HepG2 (cell line): ENCODE measurements at regions not wholly inside any gene's neighbourhood (a gene's known extent, or its start where the extent isn't known, plus 50 kb on each side); places are given as distances from the start of the nearest gene placed in this dataset.

ENCODE experiments used
- CBX2 ChIP-seq, 2 experiments: fragments of 200-600 bp in 1 of 2; sonication (generic); formaldehyde crosslinking in 1 of 2; IDR thresholded peaks; 2 replicates each; pipeline versions ENCODE4 v1.7.0 to v1.8.1; 2018 to 2022; ENCODE audit warnings: low read depth in 2 of 2, low read length in 1 of 2, mild to moderate bottlenecking in 1 of 2, missing genetic modification reagents in 1 of 2
- HMG20A ChIP-seq: IDR thresholded peaks from 2 replicates; pipeline ENCODE4 v1.6.1; 2016; ENCODE audit warnings: borderline replicate concordance
- HNRNPH1 ChIP-seq: fragments of 200-400 bp; formaldehyde crosslinking; optimal IDR thresholded peaks from 2 replicates; pipeline ENCODE3; 2017; ENCODE audit warnings: mild to moderate bottlenecking, low read depth, low read length
- KDM6A ChIP-seq: IDR thresholded peaks from 2 replicates; pipeline ENCODE4 v1.6.1; 2016; ENCODE audit warnings: low read depth
- NCOR1 ChIP-seq: fragments of 200-600 bp; sonication (generic); IDR thresholded peaks from 2 replicates; pipeline ENCODE4 v1.7.0; 2017; ENCODE audit warnings: antibody characterized with exemption, low read length, borderline replicate concordance
- PITX1 ChIP-seq: sonication (generic); formaldehyde crosslinking; IDR thresholded peaks from 2 replicates; pipeline ENCODE4 v1.5.1; 2020; ENCODE audit warnings: mild to moderate bottlenecking, missing genetic modification reagents
- TAF1 ChIP-seq: sonication (generic); formaldehyde crosslinking; IDR thresholded peaks from 2 replicates; pipeline ENCODE4 v1.4.0; 2020; ENCODE audit warnings: missing genetic modification reagents
- ZNF143 ChIP-seq: sonication (generic); formaldehyde crosslinking; IDR thresholded peaks from 2 replicates; pipeline ENCODE4 v1.4.0; 2020; ENCODE audit warnings: missing genetic modification reagents
- ZNF343 ChIP-seq: sonication (generic); formaldehyde crosslinking; IDR thresholded peaks from 2 replicates; pipeline ENCODE4 v1.4.0; 2020; ENCODE audit warnings: mild to moderate bottlenecking, missing genetic modification reagents
- ZNF746 ChIP-seq: sonication (generic); formaldehyde crosslinking; IDR thresholded peaks from 2 replicates; pipeline ENCODE4 v1.8.0; 2022; ENCODE audit warnings: mild to moderate bottlenecking, missing genetic modification reagents
- ZNF747 ChIP-seq: sonication (generic); formaldehyde crosslinking; IDR thresholded peaks from 2 replicates; pipeline ENCODE4 v1.8.1; 2023; ENCODE audit warnings: missing genetic modification reagents, mild to moderate bottlenecking, borderline replicate concordance
- ZNF781 ChIP-seq: sonication (generic); formaldehyde crosslinking; IDR thresholded peaks from 2 replicates; pipeline ENCODE4 v1.5.1; 2020; ENCODE audit warnings: borderline replicate concordance, mild to moderate bottlenecking, missing genetic modification reagents; ENCODE audit errors: not compliant biosample characterization
- TF ChIP-seq, protein P1 (sequence below): sonication (generic); formaldehyde crosslinking; IDR thresholded peaks from 2 replicates; pipeline ENCODE4 v1.4.0; 2020; ENCODE audit warnings: missing genetic modification reagents
- TF ChIP-seq, protein P2 (sequence below): sonication (generic); formaldehyde crosslinking; conservative IDR thresholded peaks from 2 replicates; pipeline ENCODE4 v1.4.0; 2020; ENCODE audit warnings: missing genetic modification reagents
- TF ChIP-seq, protein P3 (sequence below): sonication (generic); formaldehyde crosslinking; IDR thresholded peaks from 2 replicates; pipeline ENCODE4 v1.4.0; 2020; ENCODE audit warnings: missing genetic modification reagents, mild to moderate bottlenecking, borderline replicate concordance
- TF ChIP-seq, protein P4 (sequence below): sonication (generic); formaldehyde crosslinking; conservative IDR thresholded peaks from 2 replicates; pipeline ENCODE4 v1.5.0; 2020; ENCODE audit warnings: missing genetic modification reagents
- TF ChIP-seq, protein P5 (sequence below), 2 experiments: sonication (generic) in 1 of 2; formaldehyde crosslinking in 1 of 2; IDR thresholded peaks; 2 replicates each; pipeline versions ENCODE4 v1.5.1 to v1.6.1; 2011 to 2020; ENCODE audit warnings: borderline replicate concordance in 1 of 2, low read depth in 1 of 2, low read length in 1 of 2, mild to moderate bottlenecking in 1 of 2, missing genetic modification reagents in 1 of 2, moderate library complexity in 1 of 2
- TF ChIP-seq, protein P6 (sequence below): sonication (generic); formaldehyde crosslinking; IDR thresholded peaks from 2 replicates; pipeline ENCODE4 v1.4.0; 2020; ENCODE audit warnings: mild to moderate bottlenecking, low read depth, missing genetic modification reagents

DNA sequence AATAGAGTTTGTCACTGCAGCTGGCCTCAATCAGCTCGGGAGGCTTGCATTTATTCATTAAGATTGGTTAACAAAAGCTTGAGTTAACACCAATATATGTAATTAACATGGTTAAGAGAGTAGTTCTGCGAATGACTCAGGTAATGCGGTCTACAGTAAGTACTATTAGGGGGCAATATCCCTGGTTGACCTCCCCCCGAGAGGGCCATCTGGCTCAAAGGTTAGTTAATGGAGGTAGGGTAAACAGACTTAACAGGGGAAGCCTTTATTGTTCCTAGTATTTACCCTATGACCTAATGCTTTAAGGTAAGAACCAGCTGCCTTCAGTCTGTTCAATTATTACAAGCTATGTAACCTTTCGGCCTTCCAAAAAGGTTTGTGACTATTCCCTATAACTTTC lies 403.3 kb upstream of the SGO1 start (continued):
- TF ChIP-seq NCOR1: no peak
- TF ChIP-seq, protein P1, sequence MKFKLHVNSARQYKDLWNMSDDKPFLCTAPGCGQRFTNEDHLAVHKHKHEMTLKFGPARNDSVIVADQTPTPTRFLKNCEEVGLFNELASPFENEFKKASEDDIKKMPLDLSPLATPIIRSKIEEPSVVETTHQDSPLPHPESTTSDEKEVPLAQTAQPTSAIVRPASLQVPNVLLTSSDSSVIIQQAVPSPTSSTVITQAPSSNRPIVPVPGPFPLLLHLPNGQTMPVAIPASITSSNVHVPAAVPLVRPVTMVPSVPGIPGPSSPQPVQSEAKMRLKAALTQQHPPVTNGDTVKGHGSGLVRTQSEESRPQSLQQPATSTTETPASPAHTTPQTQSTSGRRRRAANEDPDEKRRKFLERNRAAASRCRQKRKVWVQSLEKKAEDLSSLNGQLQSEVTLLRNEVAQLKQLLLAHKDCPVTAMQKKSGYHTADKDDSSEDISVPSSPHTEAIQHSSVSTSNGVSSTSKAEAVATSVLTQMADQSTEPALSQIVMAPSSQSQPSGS (CRISPR knock-in tag): no peak
- no peak for TF ChIP-seq ZNF143 (CRISPR knock-in tag)
- TF ChIP-seq PITX1: no peak
- TF ChIP-seq HNRNPH1: no peak
- no peak for TF ChIP-seq KDM6A (CRISPR knock-in tag)
- TF ChIP-seq, protein P2, sequence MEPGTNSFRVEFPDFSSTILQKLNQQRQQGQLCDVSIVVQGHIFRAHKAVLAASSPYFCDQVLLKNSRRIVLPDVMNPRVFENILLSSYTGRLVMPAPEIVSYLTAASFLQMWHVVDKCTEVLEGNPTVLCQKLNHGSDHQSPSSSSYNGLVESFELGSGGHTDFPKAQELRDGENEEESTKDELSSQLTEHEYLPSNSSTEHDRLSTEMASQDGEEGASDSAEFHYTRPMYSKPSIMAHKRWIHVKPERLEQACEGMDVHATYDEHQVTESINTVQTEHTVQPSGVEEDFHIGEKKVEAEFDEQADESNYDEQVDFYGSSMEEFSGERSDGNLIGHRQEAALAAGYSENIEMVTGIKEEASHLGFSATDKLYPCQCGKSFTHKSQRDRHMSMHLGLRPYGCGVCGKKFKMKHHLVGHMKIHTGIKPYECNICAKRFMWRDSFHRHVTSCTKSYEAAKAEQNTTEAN: no peak
- no peak; the same call in 1 of the 2 replicates for TF ChIP-seq HMG20A (CRISPR knock-in tag)
- TF ChIP-seq, protein P3, sequence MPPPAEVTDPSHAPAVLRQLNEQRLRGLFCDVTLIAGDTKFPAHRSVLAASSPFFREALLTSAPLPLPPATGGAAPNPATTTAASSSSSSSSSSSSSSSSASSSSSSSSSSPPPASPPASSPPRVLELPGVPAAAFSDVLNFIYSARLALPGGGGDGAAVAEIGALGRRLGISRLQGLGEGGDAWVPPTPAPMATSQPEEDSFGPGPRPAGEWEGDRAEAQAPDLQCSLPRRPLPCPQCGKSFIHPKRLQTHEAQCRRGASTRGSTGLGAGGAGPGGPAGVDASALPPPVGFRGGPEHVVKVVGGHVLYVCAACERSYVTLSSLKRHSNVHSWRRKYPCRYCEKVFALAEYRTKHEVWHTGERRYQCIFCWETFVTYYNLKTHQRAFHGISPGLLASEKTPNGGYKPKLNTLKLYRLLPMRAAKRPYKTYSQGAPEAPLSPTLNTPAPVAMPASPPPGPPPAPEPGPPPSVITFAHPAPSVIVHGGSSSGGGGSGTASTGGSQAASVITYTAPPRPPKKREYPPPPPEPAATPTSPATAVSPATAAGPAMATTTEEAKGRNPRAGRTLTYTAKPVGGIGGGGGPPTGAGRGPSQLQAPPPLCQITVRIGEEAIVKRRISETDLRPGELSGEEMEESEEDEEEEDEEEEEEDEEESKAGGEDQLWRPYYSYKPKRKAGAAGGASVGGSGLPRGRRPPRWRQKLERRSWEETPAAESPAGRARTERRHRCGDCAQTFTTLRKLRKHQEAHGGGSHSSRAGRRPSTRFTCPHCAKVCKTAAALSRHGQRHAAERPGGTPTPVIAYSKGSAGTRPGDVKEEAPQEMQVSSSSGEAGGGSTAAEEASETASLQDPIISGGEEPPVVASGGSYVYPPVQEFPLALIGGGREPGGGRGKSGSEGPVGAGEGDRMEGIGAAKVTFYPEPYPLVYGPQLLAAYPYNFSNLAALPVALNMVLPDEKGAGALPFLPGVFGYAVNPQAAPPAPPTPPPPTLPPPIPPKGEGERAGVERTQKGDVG (CRISPR knock-in tag): no peak
- no peak for TF ChIP-seq CBX2 (IDR thresholded peaks at IDR 0.05; ENCODE audit: low read depth, low read length)
- TF ChIP-seq CBX2 (CRISPR knock-in tag; IDR thresholded peaks at IDR 0.05; ENCODE audit: low read depth): no peak
- TF ChIP-seq, protein P4, sequence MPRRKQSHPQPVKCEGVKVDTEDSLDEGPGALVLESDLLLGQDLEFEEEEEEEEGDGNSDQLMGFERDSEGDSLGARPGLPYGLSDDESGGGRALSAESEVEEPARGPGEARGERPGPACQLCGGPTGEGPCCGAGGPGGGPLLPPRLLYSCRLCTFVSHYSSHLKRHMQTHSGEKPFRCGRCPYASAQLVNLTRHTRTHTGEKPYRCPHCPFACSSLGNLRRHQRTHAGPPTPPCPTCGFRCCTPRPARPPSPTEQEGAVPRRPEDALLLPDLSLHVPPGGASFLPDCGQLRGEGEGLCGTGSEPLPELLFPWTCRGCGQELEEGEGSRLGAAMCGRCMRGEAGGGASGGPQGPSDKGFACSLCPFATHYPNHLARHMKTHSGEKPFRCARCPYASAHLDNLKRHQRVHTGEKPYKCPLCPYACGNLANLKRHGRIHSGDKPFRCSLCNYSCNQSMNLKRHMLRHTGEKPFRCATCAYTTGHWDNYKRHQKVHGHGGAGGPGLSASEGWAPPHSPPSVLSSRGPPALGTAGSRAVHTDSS: no peak
- no peak for TF ChIP-seq ZNF746 (CRISPR knock-in tag)
- TF ChIP-seq ZNF747 (CRISPR knock-in tag): no peak
- TF ChIP-seq TAF1: no peak
- no peak for TF ChIP-seq ZNF343 (CRISPR knock-in tag)
- TF ChIP-seq, protein P5, sequence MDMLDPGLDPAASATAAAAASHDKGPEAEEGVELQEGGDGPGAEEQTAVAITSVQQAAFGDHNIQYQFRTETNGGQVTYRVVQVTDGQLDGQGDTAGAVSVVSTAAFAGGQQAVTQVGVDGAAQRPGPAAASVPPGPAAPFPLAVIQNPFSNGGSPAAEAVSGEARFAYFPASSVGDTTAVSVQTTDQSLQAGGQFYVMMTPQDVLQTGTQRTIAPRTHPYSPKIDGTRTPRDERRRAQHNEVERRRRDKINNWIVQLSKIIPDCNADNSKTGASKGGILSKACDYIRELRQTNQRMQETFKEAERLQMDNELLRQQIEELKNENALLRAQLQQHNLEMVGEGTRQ (IDR thresholded peaks at IDR 0.05; ENCODE audit: low read depth, low read length): no peak
- TF ChIP-seq, protein P5 (CRISPR knock-in tag; IDR thresholded peaks at IDR 0.05; ENCODE audit: borderline replicate concordance): no peak
- TF ChIP-seq ZNF781 (CRISPR knock-in tag): no peak
- TF ChIP-seq, protein P6, sequence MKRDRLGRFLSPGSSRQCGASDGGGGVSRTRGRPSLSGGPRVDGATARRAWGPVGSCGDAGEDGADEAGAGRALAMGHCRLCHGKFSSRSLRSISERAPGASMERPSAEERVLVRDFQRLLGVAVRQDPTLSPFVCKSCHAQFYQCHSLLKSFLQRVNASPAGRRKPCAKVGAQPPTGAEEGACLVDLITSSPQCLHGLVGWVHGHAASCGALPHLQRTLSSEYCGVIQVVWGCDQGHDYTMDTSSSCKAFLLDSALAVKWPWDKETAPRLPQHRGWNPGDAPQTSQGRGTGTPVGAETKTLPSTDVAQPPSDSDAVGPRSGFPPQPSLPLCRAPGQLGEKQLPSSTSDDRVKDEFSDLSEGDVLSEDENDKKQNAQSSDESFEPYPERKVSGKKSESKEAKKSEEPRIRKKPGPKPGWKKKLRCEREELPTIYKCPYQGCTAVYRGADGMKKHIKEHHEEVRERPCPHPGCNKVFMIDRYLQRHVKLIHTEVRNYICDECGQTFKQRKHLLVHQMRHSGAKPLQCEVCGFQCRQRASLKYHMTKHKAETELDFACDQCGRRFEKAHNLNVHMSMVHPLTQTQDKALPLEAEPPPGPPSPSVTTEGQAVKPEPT (CRISPR knock-in tag): no peak
